HG03175 (cell line): ENCODE measurements at regions not wholly inside any gene's neighbourhood (a gene's known extent, or its start where the extent isn't known, plus 50 kb on each side); places are given as distances from the start of the nearest gene placed in this dataset.

Experiments used
- ATAC-seq: cut with Tn5 transposase; IDR thresholded peaks from one replicate; pipeline ENCODE4 v1.9.1; 2021; ENCODE audit warnings: mild to moderate bottlenecking, moderate library complexity; ENCODE audit not compliant: unreplicated experiment

DNA sequence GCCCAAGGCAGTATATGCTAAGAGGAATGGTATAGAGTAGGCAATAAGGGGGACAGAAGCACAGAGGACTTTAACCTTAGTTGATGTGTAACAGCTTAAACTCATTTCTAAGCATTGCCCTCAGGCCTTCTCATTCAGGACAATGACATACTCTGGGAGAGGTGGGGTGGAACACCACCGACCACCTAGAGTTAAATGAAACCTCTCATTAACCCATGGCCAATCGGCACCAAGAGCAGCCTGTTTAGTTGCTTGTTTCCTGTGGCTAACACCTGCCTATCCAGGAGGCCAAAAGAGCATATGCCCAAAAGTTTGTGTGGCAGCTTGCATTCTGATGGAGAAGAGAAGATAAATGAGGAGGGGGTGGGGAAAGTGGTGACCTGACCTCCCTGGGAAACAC, 50.0 kb downstream of the PABIR2 start:
- no peak for ATAC-seq

DNA sequence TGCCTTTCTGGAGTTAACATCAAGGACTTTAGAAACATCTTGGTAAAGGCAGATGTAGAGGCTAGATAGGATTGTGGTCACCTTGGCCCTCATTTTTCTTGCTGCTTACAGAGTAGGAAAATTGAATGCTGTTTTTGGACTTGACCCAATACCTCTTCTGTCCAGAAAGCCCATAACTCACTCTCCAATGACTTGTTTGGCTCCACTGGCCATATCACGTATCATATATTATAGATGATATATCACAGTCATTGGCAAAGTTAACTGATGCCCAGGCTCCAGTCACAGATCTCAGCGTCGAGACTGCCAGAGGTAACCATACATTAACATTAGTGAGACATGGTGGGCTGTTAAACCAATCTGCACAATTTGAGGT, 50.6 kb downstream of the PABIR2 start:
- no peak for ATAC-seq

DNA sequence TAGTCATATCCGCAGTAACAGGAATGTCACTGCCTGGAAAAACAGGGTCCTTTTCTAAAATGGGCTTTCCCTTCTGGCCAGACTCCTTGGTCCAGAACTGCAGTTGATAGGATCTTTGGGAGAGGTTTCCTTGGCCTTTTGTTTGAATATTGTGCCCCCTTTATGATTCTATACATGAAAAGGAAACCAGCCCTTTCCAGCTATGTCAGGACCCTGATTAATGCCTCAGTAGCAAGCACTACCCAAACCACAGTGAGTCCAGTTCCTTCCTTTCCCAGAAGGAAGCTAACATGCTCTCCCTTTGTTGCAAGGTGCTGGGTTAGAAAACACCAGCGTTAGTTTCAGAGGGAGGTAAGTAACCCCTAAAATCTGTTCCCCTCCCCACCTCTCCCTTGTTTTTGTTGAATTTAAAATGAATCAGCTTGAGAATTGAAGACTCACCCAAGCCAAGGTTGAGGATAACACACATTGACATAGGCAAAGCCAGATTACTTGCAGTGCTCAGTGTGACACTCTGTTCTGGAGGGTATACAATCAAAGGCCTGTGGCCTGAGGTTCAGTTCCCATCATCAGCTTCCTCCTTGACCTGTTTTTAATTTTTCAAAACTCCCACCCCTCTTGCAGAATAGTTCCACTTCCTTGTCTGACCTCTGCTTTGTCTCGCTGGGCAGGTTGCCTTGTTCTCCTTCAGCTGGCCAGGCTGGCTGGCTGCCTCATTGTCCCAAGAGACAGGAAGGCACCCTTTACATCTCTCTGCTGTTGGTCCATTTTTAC, 51.2 kb downstream of the PABIR2 start:
- no peak for ATAC-seq

DNA sequence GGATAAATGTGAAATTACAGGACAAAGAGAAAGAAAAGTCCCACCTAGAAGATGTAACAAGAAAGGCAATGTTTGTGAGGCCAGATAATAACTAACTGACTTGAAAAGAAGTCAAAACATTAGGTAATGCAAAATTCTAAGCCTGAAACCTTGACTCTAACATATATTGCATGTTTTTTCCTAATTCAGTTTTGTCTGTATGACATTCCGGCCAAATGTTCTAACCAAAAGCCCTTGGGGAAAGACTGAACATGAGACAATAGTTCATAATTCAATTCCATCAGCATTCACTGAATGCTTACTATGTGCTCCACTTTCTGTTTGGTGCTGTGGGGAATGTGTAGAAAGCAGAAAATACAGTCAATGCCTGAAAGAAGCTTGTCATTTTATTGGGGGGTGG, 53.9 kb downstream of the PABIR2 start:
- no peak for ATAC-seq

DNA sequence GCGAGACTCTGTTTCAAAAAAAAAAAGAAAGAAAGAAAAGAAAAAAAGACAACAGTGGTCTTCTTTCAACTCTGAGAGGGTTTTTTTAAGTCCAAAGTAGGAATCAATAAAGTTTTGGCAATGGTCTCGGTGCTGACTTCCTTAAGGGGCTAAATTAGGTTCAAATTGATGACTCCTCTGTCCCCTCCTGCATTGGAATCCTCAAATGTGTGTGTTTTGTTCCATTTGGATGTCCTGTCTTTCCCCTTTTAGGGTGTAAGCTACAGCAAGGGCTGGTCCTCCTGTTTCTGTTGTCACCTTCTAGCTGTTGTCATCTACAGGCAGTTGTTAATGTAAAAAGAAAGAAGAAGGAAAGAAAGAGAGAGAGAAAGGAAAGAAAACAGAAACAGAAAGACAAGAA, 54.4 kb downstream of the PABIR2 start:
- no peak for ATAC-seq

DNA sequence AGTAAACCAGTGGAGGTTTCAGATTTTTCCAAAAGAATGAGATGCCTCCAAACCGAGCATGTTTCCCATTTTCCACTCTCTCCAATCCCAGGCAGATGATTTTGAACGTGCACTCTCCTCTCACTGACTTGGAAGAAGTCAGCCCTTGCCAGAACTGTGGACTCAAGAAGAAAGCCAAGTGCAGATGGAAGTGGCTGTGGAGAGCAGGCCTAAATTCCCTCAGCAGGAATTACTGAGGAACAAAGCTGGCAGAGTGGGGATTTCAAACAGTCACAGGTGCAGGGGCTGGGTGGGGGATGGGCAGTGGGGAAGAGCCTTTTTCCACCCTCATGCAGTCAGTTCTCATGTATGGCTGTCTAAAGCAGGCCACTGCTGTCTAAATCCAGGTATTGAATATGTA, 55.3 kb downstream of the PABIR2 start:
- ATAC-seq, result no peak

DNA sequence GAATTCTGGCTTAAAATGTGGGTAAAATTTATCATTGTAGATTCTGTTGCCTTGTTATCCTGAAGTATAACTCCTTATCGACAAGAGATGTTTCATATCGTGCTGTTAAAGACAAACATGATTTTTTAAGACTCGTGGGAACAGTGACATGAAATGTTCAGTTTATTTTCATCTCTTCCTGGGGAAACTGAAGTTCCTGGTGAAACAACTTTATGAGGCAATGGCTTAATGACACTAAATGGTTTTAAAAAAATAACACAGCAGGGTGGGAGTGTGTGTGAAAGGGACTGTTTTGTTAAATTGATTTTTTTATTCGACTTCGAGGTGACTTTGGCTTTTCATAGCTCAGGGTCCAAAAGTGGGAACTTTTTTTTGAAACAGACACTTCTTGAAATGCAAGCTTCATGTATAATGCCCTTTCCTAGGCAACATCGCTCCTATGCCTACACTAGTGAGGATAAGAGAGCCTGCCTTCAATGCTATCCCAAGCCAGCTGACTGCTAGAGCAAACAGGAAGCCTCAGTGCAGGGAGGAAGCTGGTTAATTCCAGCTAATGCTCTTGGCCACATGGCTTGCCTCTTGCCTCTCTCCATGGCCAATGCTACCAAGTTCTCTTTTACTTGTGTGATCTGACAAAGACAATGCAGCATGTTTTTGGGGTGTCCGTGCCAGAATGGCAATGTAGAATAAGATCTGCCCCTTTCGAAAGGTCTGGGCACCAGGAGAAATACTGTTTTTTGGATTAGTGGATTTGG, 57.8 kb downstream of the PABIR2 start:
- no peak for ATAC-seq

DNA sequence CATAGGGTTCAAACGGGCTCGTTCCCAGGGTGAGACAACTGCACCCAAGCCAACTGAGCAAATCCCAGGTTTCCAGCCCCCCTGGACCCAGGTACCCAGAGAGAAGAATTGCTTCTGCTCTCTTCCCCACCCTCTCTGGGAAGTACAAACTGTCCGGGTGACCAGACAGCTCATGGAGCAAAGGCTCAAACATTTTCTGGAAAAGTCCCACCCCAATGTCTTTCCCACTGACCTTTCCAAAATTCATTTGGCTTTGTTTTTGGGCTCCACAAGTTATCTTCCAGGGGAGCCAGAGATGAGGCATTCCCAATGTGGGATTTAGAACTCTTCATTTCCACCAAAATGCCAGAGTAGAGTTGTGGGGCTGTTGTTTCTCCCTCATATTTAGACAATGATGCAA, 58.6 kb downstream of the PABIR2 start:
- ATAC-seq, result no peak

DNA sequence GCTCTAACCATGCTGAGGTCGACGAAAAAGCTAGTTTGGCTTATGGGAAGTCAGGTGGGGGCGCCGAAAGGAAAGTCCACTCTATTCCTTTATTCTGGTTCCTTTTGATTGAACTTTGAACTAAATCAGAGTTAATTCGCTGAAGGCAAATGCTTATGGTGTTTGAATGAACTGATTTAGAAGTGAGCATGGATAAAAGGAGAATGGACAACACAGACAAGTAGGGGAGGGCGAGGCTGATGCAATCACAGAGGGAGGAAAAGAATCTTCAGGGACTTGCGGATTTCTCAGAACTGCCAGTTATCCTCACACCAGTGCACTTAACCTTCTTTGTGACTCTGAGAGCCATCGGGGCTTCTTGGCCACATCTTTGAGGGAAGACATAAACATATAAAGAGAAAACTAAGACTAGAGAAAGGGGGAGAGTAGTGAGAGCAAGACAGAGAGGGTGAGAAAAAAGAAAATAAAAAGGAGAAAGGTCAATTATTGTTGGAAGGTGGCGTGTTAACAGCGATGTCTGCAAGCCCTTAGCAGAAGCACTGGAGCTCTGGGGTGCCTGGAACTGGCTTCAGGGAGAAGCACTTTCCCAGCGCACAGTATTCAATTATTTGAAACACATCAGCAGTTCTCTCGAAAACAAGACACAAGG, 59.2 kb downstream of the PABIR2 start:
- ATAC-seq, result no peak

DNA sequence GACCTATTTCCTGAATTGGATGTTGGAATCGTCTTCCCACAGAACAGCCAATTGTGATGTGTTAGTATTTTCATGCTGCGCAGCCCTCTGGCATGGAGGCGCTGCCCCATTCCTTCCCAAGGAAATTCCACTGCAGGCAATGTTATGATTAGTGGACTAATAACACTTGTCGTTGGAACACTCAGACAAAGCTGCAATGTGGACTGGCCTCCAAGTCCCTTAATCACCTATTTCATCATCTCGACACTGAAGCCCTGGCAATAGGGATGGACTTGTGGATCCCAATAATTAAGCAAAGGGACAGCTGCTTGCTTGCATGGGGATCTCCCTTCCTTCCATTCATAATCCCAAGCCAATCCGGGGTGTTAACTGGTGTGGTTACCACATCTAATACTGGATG, 59.9 kb downstream of the PABIR2 start:
- ATAC-seq, result no peak

DNA sequence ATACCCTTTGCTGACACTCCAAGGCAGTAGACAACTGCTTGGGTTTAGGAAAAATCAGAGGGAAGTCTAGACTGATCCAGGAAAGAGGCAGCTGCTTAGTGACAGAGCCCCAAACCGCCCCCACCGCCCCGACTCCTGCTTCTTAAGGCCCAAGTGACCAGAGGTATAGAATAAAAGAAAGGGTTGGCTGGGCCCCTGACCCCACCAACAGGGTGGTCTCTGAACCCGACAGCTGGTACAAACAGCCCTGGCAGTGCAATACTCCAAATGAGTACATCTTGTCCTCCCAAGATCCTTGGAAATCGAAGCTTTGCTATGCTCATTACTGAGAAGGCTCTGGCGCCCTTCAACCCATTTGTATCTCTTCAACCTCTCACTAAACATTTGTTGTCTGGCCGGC, 60.6 kb downstream of the PABIR2 start:
- ATAC-seq, result no peak

DNA sequence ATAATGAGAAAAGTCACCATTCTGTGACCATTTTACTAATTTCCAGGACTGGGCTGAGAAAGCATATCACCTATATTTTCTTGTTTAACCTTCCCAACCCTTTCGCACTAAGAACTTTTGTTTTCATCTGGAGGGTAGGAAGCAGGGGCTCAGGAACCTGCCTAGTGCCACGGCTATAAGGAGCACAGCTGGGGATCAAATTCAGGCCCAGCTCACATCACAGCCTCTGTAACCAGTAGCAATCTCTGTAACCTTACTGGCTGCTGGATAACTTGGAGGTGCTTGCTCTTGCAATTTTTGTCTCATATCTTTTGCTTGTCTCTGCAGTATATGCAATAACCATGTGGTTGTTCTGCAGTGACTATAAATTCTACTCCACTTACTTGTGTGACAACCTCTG, 62.0 kb downstream of the PABIR2 start:
- ATAC-seq, result no peak

DNA sequence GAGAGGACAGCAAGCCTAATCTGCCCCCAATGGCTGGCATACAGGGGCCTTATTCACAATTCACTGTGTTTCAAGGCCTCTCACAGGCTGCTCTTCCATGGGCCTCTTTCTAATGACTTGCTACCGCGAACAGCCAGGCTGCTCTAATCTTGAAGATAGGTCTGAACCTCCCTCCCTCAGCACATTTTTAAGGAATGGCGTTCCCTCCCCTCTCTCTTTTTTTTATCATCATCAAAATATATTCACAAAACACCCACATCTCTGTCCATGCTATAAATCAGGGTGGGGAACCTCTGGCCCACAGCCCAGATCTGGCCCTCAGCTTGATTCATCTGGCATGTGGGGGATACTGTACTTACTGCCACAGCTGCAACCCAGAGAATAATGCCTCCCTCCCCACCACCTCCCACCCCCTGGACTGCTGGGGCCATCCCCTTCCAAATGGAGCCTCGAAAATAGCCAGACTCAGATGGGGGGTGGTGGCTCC, 62.5 kb downstream of the PABIR2 start:
- ATAC-seq, result no peak

DNA sequence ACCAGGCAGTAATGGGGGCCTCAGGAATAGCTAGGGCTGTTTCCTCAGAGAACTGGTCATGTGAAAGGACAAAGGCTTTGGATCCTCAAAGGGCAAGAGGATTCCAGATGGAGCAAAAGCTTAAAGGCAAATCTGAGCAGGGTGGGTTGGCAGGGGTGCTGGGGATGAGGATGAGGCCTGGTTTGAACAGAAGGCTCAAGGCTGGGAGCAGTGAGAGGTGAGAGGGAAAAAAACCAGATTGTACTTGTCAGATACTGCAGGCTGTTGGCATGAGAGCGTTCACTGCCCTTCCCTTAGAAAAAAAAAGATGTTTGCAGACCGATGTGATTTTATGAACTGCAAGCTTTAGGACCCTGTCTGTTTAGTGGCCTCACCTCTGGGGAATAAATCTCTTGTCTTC, 63.4 kb downstream of the PABIR2 start:
- no peak for ATAC-seq

DNA sequence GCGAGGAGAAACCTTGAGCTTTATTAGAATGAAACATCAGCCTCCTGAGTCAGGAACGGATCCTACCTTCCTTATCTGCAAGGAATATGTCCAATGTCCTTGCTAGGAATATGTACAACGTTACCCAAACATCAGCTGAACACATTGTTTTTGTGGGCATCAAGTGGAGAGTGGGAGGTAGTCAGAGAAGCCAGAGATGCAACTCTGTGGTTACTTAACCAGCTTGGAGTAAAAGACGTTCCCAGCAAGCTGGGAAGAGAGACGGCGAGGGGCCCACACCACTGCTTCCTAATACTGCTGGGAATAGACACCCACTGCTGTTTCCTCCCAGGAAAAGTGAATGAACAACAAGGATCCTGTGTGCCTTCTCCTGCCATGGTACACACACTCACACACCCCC, 64.3 kb downstream of the PABIR2 start:
- no peak for ATAC-seq

DNA sequence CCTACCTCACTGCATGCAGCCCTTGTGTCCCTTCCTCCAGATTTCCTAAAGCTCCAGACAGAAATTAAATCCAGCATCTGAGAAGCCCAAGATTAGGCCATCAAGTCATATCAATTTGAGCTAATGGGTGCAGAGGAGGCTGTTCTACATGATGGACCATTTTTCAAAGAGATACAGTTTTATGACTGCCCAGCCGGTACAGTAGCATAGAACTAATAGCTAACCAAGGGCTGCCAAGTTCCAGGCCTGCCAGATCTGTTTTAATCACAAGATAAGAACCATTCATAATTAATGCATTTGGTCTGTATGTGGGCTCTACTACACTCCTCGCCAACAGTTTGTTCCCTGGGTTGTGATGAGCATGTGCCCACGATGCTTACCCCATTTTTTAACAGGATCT, 64.9 kb downstream of the PABIR2 start:
- ATAC-seq, result no peak

DNA sequence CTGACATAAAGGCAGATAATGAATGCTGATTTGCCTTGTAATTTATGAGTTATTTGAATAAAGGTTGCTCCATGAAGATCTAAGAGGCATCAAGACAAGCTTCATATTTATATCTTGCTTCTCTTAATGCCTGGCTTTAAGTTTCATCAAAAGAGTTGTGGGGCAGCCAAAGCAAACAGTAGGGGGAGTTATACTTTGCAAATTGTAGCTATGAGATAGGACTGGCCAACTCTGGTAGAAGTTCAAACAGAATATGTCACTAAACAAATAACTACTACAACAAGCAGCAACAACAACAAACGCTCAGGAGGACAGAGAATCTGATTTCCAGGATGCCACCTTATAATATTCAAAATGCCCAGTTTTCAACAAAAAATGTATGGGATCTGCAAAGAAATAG, 69.1 kb upstream of the PLAC1 start:
- ATAC-seq, result no peak

DNA sequence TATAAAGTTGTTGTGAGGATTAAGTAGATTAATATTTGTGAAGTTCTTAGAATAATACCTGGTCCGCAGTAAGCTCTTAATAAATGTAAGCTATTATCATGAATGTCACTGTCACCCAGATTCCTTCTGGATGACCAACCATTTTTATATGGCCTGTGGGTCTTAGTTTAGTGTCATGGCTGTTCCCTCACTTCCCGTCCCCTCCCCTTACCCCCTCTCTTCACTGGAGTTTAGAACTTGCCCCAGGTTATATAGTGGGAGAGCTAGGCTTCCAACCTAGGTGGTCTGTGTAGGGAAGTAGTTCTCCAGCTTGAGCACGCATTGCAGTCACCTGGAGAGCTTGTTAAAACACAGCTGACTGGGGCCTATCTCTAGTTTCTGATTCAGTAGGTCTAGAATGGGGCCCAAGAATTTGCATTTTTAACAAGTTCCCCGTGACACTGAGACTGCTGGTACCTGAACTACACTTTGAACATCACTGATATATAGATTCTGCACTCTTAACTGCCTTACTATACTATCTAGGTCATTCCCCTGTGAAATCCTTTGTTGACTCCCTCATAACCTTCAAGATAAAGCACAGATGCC, 66.9 kb upstream of the PLAC1 start:
- no peak for ATAC-seq

DNA sequence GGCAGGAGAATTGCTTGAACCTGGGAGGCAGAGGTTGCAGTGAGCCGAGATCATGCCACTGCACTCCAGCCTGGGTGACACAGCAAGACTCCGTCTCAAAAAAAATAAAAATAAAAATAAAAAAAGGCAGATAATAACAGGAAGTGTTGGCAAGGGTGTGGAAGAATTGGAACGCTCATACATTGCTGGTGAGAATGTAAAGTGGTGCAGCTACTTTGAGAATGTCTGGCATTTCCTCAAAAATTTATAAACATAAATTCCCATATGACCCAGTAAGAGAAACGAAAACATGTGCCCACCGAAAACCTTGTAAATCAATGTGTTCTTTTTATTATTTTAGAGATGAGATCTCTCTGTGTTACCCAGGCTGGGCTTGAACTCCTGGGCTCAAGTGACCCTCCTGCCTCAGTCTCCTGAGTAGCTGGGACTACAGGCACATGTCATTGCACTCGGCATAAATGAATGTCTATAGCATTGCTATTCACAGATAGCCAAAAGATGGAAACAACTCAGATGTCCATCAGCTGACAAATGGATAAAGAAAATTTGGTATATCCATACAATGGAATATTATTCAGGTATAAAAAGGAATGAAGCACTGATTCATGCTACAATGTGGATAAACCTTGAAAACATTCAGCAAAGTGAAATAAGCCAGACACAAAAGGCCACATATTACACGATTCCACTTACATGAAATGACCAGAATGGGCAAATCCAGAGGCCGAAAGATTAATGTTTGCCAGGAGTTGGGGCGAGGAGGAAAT, 63.7 kb upstream of the PLAC1 start:
- ATAC-seq, result no peak

DNA sequence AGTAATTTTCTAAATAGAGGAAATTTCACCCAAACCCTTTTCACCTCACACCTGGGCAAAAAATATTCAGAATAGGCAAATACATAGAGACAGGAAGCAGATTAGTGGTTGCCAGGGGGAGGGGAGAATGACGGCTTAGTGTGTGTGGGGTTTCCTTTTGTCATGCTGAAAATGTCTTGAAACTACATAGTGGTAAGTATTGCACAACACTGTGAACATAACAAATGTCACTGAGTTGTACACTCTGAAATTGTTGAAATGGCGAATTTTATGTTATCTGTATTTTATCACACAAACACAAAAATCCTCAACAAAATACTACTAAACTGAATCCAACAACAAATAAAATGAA, 60.7 kb upstream of the PLAC1 start:
- peak; percentile 86 for ATAC-seq
